SU-DHL-6 (cell line): ENCODE measurements at regions not wholly inside any gene's neighbourhood (a gene's known extent, or its start where the extent isn't known, plus 50 kb on each side); places are given as distances from the start of the nearest gene placed in this dataset.

Experiments used
- H2AFZ ChIP-seq: fragments of 200-600 bp; sonication (generic); 2 replicates; pipeline ENCODE4 v1.6.1; 2014; ENCODE audit warnings: low read depth, mild to moderate bottlenecking, moderate library complexity, mixed read lengths, antibody characterized with exemption, low read length; ENCODE audit not compliant: severe bottlenecking
- H3F3A ChIP-seq: fragments of 200-600 bp; shearing (Covaris generic); 2 replicates; pipeline ENCODE4 v1.6.0; 2016; ENCODE audit warnings: antibody characterized with exemption, mild to moderate bottlenecking; ENCODE audit not compliant: insufficient read depth
- H3K27ac ChIP-seq: fragments of 200-600 bp; sonication (generic); 2 replicates; pipeline ENCODE4 v1.5.1; 2016; ENCODE audit warnings: low read depth, mild to moderate bottlenecking, low read length, moderate library complexity, mixed read lengths
- H3K27me3 ChIP-seq: fragments of 200-600 bp; sonication (generic), shearing (Covaris generic); 2 replicates; pipeline ENCODE4 v1.6.0; 2014; ENCODE audit warnings: mild to moderate bottlenecking, low read length
- H3K36me3 ChIP-seq: fragments of 200-600 bp; sonication (generic); 2 replicates; pipeline ENCODE4 v1.6.1; 2014; ENCODE audit warnings: mild to moderate bottlenecking, low read length, mixed read lengths
- H3K4me2 ChIP-seq: fragments of 300-600, 200-600 bp; shearing (Covaris generic), sonication (generic); 2 replicates; pipeline ENCODE4 v1.6.0; 2014; ENCODE audit warnings: low read length, low read depth, mild to moderate bottlenecking; ENCODE audit not compliant: poor library complexity, severe bottlenecking
- H3K4me3 ChIP-seq: fragments of 200-600 bp; sonication (generic); 2 replicates; pipeline ENCODE4 v1.5.1; 2014; ENCODE audit warnings: antibody characterized with exemption, low read length, mild to moderate bottlenecking, mixed read lengths; ENCODE audit not compliant: insufficient read depth, poor library complexity, severe bottlenecking
- H3K79me2 ChIP-seq: fragments of 200-600 bp; sonication (generic); 2 replicates; pipeline ENCODE4 v1.6.1; 2014; ENCODE audit warnings: mild to moderate bottlenecking, low read length, moderate library complexity; ENCODE audit not compliant: insufficient read depth
- H3K9ac ChIP-seq: fragments of 200-600 bp; sonication (generic); 2 replicates; pipeline ENCODE4 v1.7.0; 2014; ENCODE audit warnings: mild to moderate bottlenecking, low read length
- H3K9me2 ChIP-seq: fragments of 200-600 bp; sonication (generic); replicated peaks from 2 replicates; pipeline ENCODE4 v1.6.1; 2014; ENCODE audit warnings: low read length; ENCODE audit not compliant: insufficient read depth
- H3K9me3 ChIP-seq: fragments of 200-600 bp; sonication (generic); 2 replicates; pipeline ENCODE4 v1.6.1; 2014; ENCODE audit warnings: low read length, mixed read lengths; ENCODE audit not compliant: insufficient read depth
- H4K20me1 ChIP-seq: fragments of 200-600 bp; sonication (generic); 2 replicates; pipeline ENCODE4 v1.6.1; 2014; ENCODE audit warnings: low read depth, mild to moderate bottlenecking, antibody characterized with exemption, low read length, moderate library complexity, mixed read lengths
- CTCF ChIP-seq: fragments of 200-600 bp; sonication (generic); IDR thresholded peaks from one replicate; pipeline ENCODE4 v1.5.1; 2017; ENCODE audit warnings: antibody characterized with exemption, mild to moderate bottlenecking, low read length, moderate library complexity; ENCODE audit not compliant: insufficient read depth, poor library complexity, severe bottlenecking
- EZH2phosphoT487 ChIP-seq: fragments of 200-600 bp; sonication (generic), shearing (Covaris generic); conservative IDR thresholded peaks from 2 replicates; pipeline ENCODE4 v1.6.1; 2018; ENCODE audit warnings: mild to moderate bottlenecking, antibody characterized with exemption, low read length, moderate library complexity, mixed read lengths

GRCh38 chr14:86221755-86222154 lies 691.8 kb downstream of the FLRT2 start:
- Histone ChIP-seq H3K79me2 (no peaks in the 10 kb centered on the region), H3K4me3 (no peak overlapping the region), H4K20me1 (no peaks in the 10 kb centered on the region), H2AFZ (no peak overlapping the region), H3K27me3 (no peaks in the 10 kb centered on the region), H3K9me2 (no peaks in the 10 kb centered on the region), H3K36me3 (no peaks in the 10 kb centered on the region), H3K9ac (no peak overlapping the region), H3K27ac (no peak overlapping the region), H3K9me3 (no peaks in the 10 kb centered on the region), H3K4me2 (no peak overlapping the region), H3F3A (no peaks in the 10 kb centered on the region)
- TF ChIP-seq CTCF (no peak), EZH2phosphoT487 (no peak)

- Histone ChIP-seq H3F3A (no peaks in the 10 kb centered on the region), H3K27me3 (no peaks in the 10 kb centered on the region), H3K9me2 (no peaks in the 10 kb centered on the region), H3K4me2 (no peak overlapping the region), H3K79me2 (no peaks in the 10 kb centered on the region), H3K36me3 (no peaks in the 10 kb centered on the region), H3K9ac (no peak overlapping the region), H3K27ac (no peak overlapping the region), H4K20me1 (no peaks in the 10 kb centered on the region), H3K9me3 (no peaks in the 10 kb centered on the region), H3K4me3 (no peak overlapping the region), H2AFZ (no peak overlapping the region)
- TF ChIP-seq EZH2phosphoT487, result no peak
- no peak for TF ChIP-seq CTCF
Measured at GRCh38 chr14:86221000-86221399, 691.1 kb downstream of the FLRT2 start.

DNA sequence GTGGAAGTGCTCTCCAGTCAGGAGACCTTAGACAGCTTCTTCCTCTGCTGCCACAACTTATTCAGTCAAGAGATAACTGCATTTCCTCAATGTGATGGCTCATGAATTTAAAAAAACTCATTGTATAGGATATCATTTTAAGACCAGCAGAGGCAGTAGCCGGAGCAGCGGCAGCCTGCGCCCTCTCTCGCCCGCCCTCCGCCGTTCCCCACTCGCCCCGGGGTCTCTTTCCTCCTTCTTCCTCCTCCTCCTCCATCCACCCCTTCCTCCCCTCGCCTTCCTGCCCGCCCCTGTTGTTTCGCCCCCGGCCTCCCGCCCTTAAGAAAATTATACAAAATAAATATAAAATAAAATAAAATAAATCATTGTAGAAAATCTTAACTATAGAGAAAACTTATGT lies 687.6 kb downstream of the FLRT2 start:
- Histone ChIP-seq H3K9me3 (no peaks in the 10 kb centered on the region), H3K4me3 (no peak overlapping the region), H3K27me3 (no peaks in the 10 kb centered on the region), H3K79me2 (no peaks in the 10 kb centered on the region), H3K9me2 (no peaks in the 10 kb centered on the region), H3F3A (no peaks in the 10 kb centered on the region), H2AFZ (no peak overlapping the region), H3K27ac (no peak overlapping the region), H3K4me2 (no peak overlapping the region), H4K20me1 (no peaks in the 10 kb centered on the region), H3K9ac (no peak overlapping the region), H3K36me3 (no peaks in the 10 kb centered on the region)
- TF ChIP-seq EZH2phosphoT487 (no peak), CTCF (no peak)

DNA sequence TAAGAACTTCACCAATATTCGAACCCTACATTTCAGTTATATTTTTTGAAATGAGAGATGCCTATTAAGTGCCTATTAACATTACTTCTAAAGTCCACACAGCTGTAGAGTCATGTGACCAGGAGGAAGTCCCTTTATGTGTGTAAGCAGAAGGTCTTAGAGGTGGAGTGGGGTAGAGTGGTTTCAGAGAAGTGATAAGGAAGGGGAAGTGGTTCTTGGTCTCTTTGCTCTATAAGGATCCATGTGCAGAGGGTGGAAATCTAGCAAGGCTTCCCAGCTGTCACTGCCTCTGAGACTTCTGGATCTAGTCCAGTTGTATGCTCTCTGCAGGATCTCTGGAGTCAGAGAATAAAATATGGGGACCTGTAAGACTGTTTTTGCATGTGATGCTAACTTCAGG lies 673.9 kb downstream of the FLRT2 start:
- Histone ChIP-seq H3K9ac (no peak overlapping the region), H3F3A (no peaks in the 10 kb centered on the region), H3K27me3 (no peaks in the 10 kb centered on the region), H3K4me2 (no peak overlapping the region), H2AFZ (no peak overlapping the region), H4K20me1 (no peaks in the 10 kb centered on the region), H3K9me3 (no peaks in the 10 kb centered on the region), H3K79me2 (no peaks in the 10 kb centered on the region), H3K27ac (no peak overlapping the region), H3K4me3 (no peak overlapping the region), H3K9me2 (no peaks in the 10 kb centered on the region), H3K36me3 (no peaks in the 10 kb centered on the region)
- TF ChIP-seq CTCF (no peak), EZH2phosphoT487 (no peak)
